H9 (cell line): ENCODE measurements at regions not wholly inside any gene's neighbourhood (a gene's known extent, or its start where the extent isn't known, plus 50 kb on each side); places are given as distances from the start of the nearest gene placed in this dataset.

Source experiments
- DNase-seq: peaks from one replicate; pipeline ENCODE4 v3.0.0-alpha.2; 2017
- H2AFZ ChIP-seq: one replicate; pipeline ENCODE4 v1.6.1; 2013; ENCODE audit warnings: mild to moderate bottlenecking, low read length, control low read depth, moderate library complexity
- H2AK5ac ChIP-seq: 2 replicates; pipeline ENCODE4 v1.6.1; 2013; ENCODE audit warnings: low read length, control low read depth, mixed read lengths; ENCODE audit not compliant: insufficient read length
- H2BK120ac ChIP-seq: one replicate; pipeline ENCODE4 v1.6.1; 2013; ENCODE audit warnings: low read depth, mild to moderate bottlenecking, low read length, control low read depth, inconsistent platforms; ENCODE audit not compliant: poor library complexity, severe bottlenecking
- H2BK12ac ChIP-seq: 2 replicates; pipeline ENCODE4 v1.6.1; 2013; ENCODE audit warnings: low read length, control low read depth, mixed read lengths, low read depth; ENCODE audit not compliant: insufficient read length
- H2BK15ac ChIP-seq: 2 replicates; pipeline ENCODE4 v1.6.1; 2013; ENCODE audit warnings: low read depth, low read length, control low read depth
- H2BK20ac ChIP-seq: one replicate; pipeline ENCODE4 v1.6.1; 2013; ENCODE audit warnings: low read depth, mild to moderate bottlenecking, low read length, control low read depth, inconsistent platforms; ENCODE audit not compliant: poor library complexity, severe bottlenecking
- H2BK5ac ChIP-seq: 2 replicates; pipeline ENCODE4 v1.6.1; 2013; ENCODE audit warnings: low read length, control low read depth, mixed read lengths; ENCODE audit not compliant: insufficient read length
- H3K14ac ChIP-seq: 2 replicates; pipeline ENCODE4 v1.6.1; 2013; ENCODE audit warnings: low read length, control low read depth; ENCODE audit not compliant: insufficient read depth
- H3K18ac ChIP-seq: 2 replicates; pipeline ENCODE4 v1.6.1; 2013; ENCODE audit warnings: low read depth, mild to moderate bottlenecking, mixed read lengths, low read length, control low read depth; ENCODE audit not compliant: insufficient read length
- H3K23ac ChIP-seq: 2 replicates; pipeline ENCODE4 v1.6.1; 2013; ENCODE audit warnings: low read length, control low read depth, mixed read lengths, low read depth; ENCODE audit not compliant: insufficient read length
- H3K23me2 ChIP-seq: 2 replicates; pipeline ENCODE4 v1.6.1; 2013; ENCODE audit warnings: low read depth, mild to moderate bottlenecking, mixed read lengths, low read length, control low read depth; ENCODE audit not compliant: insufficient read length, poor library complexity, severe bottlenecking
- H3K27ac ChIP-seq: 2 replicates; pipeline ENCODE4 v1.5.1; 2013; ENCODE audit warnings: low read length, control low read depth, mixed read lengths, low read depth; ENCODE audit not compliant: insufficient read length
- H3K27me3 ChIP-seq: 2 replicates; pipeline ENCODE4 v1.6.1; 2013; ENCODE audit warnings: low read length, control low read depth, inconsistent platforms; ENCODE audit not compliant: insufficient read depth
- H3K4ac ChIP-seq: 2 replicates; pipeline ENCODE4 v1.6.1; 2013; ENCODE audit warnings: low read depth, mild to moderate bottlenecking, control low read depth, inconsistent platforms, low read length, moderate library complexity
- H3K4me1 ChIP-seq: 2 replicates; pipeline ENCODE4 v1.6.1; 2013; ENCODE audit warnings: low read length, control low read depth, inconsistent platforms; ENCODE audit not compliant: insufficient read depth
- H3K4me2 ChIP-seq: 2 replicates; pipeline ENCODE4 v1.6.1; 2013; ENCODE audit warnings: low read length, control low read depth, mixed read lengths; ENCODE audit not compliant: insufficient read length, insufficient read depth
- H3K56ac ChIP-seq: 2 replicates; pipeline ENCODE4 v1.6.1; 2013; ENCODE audit warnings: low read depth, mild to moderate bottlenecking, mixed read lengths, low read length, control low read depth; ENCODE audit not compliant: insufficient read length
- H3K79me1 ChIP-seq: 2 replicates; pipeline ENCODE4 v1.6.1; 2013; ENCODE audit warnings: low read depth, mild to moderate bottlenecking, moderate library complexity, low read length, control low read depth, inconsistent platforms; ENCODE audit not compliant: insufficient read depth, poor library complexity, severe bottlenecking
- H3K79me2 ChIP-seq: 2 replicates; pipeline ENCODE4 v1.6.1; 2013; ENCODE audit warnings: low read length, control low read depth, inconsistent platforms; ENCODE audit not compliant: insufficient read depth
- H3K9ac ChIP-seq: 2 replicates; pipeline ENCODE4 v1.6.1; 2013; ENCODE audit warnings: low read length, control low read depth, mixed read lengths; ENCODE audit not compliant: insufficient read length; ENCODE audit errors: extremely low read depth
- H3K9me3 ChIP-seq: one replicate; pipeline ENCODE4 v1.6.1; 2013; ENCODE audit warnings: low read depth, low read length, inconsistent platforms; ENCODE audit not compliant: control insufficient read depth
- H3T11ph ChIP-seq: one replicate; pipeline ENCODE4 v1.6.1; 2013; ENCODE audit warnings: mild to moderate bottlenecking, low read length, control low read depth, inconsistent platforms
- H4K20me1 ChIP-seq: one replicate; pipeline ENCODE4 v1.6.1; 2013; ENCODE audit not compliant: control insufficient read depth, insufficient read length, insufficient read depth
- H4K5ac ChIP-seq: 2 replicates; pipeline ENCODE4 v1.6.1; 2013; ENCODE audit warnings: low read depth, mild to moderate bottlenecking, mixed read lengths, low read length, control low read depth; ENCODE audit not compliant: insufficient read length
- H4K8ac ChIP-seq: replicated peaks from 2 replicates; pipeline ENCODE4 v1.6.1; 2013; ENCODE audit warnings: low read length, control low read depth, mixed read lengths, low read depth; ENCODE audit not compliant: insufficient read length
- H4K91ac ChIP-seq: 2 replicates; pipeline ENCODE4 v1.6.1; 2013; ENCODE audit warnings: low read depth, mild to moderate bottlenecking, moderate library complexity, mixed read lengths, low read length, control low read depth; ENCODE audit not compliant: insufficient read length
- H3K27ac Mint-ChIP-seq, 3 experiments: 2 replicates in 2 of 3; 3 replicates in 1 of 3; pipeline ENCODE4 v1.8.0; 2020 to 2021; ENCODE audit warnings: mixed read lengths in 3 of 3, mild to moderate bottlenecking in 1 of 3, moderate library complexity in 1 of 3
- H3K27me3 Mint-ChIP-seq: 2 replicates; pipeline ENCODE4 v1.8.0; 2021; ENCODE audit warnings: low read depth, mild to moderate bottlenecking, moderate library complexity, mixed read lengths
- H3K36me3 Mint-ChIP-seq, 3 experiments: 2 replicates in 2 of 3; 3 replicates in 1 of 3; pipeline ENCODE4 v1.8.0; 2020 to 2021; ENCODE audit warnings: low read depth in 3 of 3, mixed read lengths in 3 of 3; ENCODE audit not compliant: insufficient read depth in 1 of 3
- H3K4me1 Mint-ChIP-seq, 2 experiments: 2 replicates each; pipeline ENCODE4 v1.8.0; 2020; ENCODE audit warnings: mixed read lengths in 2 of 2
- H3K4me3 Mint-ChIP-seq, 2 experiments: 2 replicates in 1 of 2; 3 replicates in 1 of 2; pipeline ENCODE4 v1.8.0; 2020 to 2021; ENCODE audit warnings: mild to moderate bottlenecking in 2 of 2, mixed read lengths in 2 of 2, moderate library complexity in 1 of 2
- H3K9me3 Mint-ChIP-seq, 2 experiments: 2 replicates in 1 of 2; 3 replicates in 1 of 2; pipeline ENCODE4 v1.8.0; 2020; ENCODE audit warnings: mild to moderate bottlenecking in 2 of 2, mixed read lengths in 2 of 2, moderate library complexity in 1 of 2
- CTCF ChIP-seq: fragments of 200-600 bp; sonication (generic); conservative IDR thresholded peaks from 3 replicates; pipeline ENCODE4 v1.8.0; 2021; ENCODE audit warnings: antibody characterized with exemption, mild to moderate bottlenecking
- WGBS: extraction: QIAGEN DNeasy Blood & Tissue Kit; methylation state at CpG from one replicate; pipeline ENCODE4 v1.1.7; 2013; ENCODE audit warnings: missing lambda C conversion rate, low lambda C conversion rate, mixed read lengths; ENCODE audit not compliant: insufficient read length; ENCODE audit errors: extremely low coverage; 5-methylcytosine and 5-hydroxymethylcytosine counted together

DNA sequence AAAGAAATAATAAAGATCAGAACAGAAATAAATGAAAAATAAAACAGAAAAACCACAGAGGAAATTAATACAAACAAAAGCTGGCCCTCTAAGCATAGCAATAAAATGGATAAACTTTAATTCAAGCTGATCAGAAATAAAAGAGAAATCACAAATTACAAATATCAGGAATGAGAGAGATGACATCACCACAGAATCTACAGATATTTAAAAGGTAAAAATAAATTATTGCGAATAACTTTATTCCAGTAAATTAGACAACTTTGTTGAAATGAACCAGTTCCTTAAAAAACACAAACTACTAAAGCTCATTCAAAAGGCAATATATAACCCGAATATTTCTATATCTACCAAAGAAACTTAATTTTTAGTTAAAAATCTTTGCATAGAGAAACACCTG is 131.7 kb downstream of the PPP1R3A start:
- H4K8ac ChIP-seq = no peak overlapping the region
- Mint-ChIP-seq H3K27ac (no peak overlapping the region), H3K4me3 (no peak overlapping the region), H3K27me3 (no peaks in the 10 kb centered on the region), H3K36me3 (no peaks in the 10 kb centered on the region), H3K9me3 (no peaks in the 10 kb centered on the region; a peak in 1 of 5 replicates), H3K4me1 (no peaks in the 10 kb centered on the region)
- H3K27me3 ChIP-seq = no peaks in the 10 kb centered on the region
- no peaks in the 10 kb centered on the region for H4K20me1 ChIP-seq
- H3T11ph ChIP-seq = no peak overlapping the region
- H3K79me2 ChIP-seq = no peaks in the 10 kb centered on the region
- H3K9ac ChIP-seq = no peak overlapping the region
- no peaks in the 10 kb centered on the region for H3K79me1 ChIP-seq
- no peak overlapping the region for H2BK20ac ChIP-seq
- DNase-seq = no peak
- H2BK5ac ChIP-seq = no peak overlapping the region
- no peak overlapping the region for H3K27ac ChIP-seq
- H3K14ac ChIP-seq = no peak overlapping the region
- H2BK120ac ChIP-seq = no peak overlapping the region
- no peaks in the 10 kb centered on the region for H3K9me3 ChIP-seq
- H4K91ac ChIP-seq = no peak overlapping the region
- no peak overlapping the region for H3K23ac ChIP-seq
- no peak overlapping the region for H2AK5ac ChIP-seq
- WGBS = no CpG with 5 or more reads among the region's 2 CpGs
- no peaks in the 10 kb centered on the region for H3K4me1 ChIP-seq
- H2AFZ ChIP-seq = no peak overlapping the region
- H3K4me2 ChIP-seq = no peak overlapping the region
- H3K23me2 ChIP-seq = no peaks in the 10 kb centered on the region
- H3K56ac ChIP-seq = no peak overlapping the region
- no peak for TF ChIP-seq CTCF
- H3K18ac ChIP-seq = no peak overlapping the region
- no peak overlapping the region for H2BK15ac ChIP-seq
- H3K4ac ChIP-seq = no peak overlapping the region
- H2BK12ac ChIP-seq = no peak overlapping the region
- H4K5ac ChIP-seq = no peak overlapping the region
